H1 (cell line): ENCODE measurements at regions not wholly inside any gene's neighbourhood (a gene's known extent, or its start where the extent isn't known, plus 50 kb on each side); places are given as distances from the start of the nearest gene placed in this dataset.

ENCODE experiments used
- CTCF ChIA-PET: fragments of 300-600 bp; sonication (Branson Sonifier 250); formaldehyde crosslinking; loops from one replicate; lab custom pipeline; 2021; ENCODE audit not compliant: partially characterized antibody; lab: Charles Lee
- POLR2A ChIA-PET: fragments of 300-600 bp; sonication (Branson Sonifier 250); formaldehyde crosslinking; loops from one replicate; lab custom pipeline; 2021; ENCODE audit warnings: inconsistent platforms; ENCODE audit not compliant: partially characterized antibody; lab: Charles Lee
- DNase-seq, 2 experiments: peaks; one replicate each; pipeline versions ENCODE4 v3.0.0 to v3.0.0-alpha.2; 2010 to 2022; ENCODE audit warnings: low spot score in 2 of 2, low read depth in 1 of 2, mixed read lengths in 1 of 2
- FAIRE-seq: peaks from 2 replicates; lab custom pipeline; 2011; peaks lifted over from hg19 to GRCh38; lab: Jason Lieb, UNC
- H2AFZ ChIP-seq: 2 replicates; pipeline ENCODE4 v1.8.1; 2012; ENCODE audit warnings: low read length, inconsistent platforms
- H2AK5ac ChIP-seq: 2 replicates; pipeline ENCODE4 v1.6.1; 2013; ENCODE audit warnings: low read depth, low read length
- H2BK120ac ChIP-seq: replicated peaks from 2 replicates; pipeline ENCODE3; 2013; ENCODE audit warnings: low read depth, low read length, inconsistent platforms
- H2BK12ac ChIP-seq: 2 replicates; pipeline ENCODE4 v1.6.1; 2013; ENCODE audit warnings: low read depth, low read length
- H2BK15ac ChIP-seq: 2 replicates; pipeline ENCODE4 v1.6.1; 2013; ENCODE audit warnings: low read length
- H2BK20ac ChIP-seq: 2 replicates; pipeline ENCODE4 v1.6.1; 2013; ENCODE audit warnings: low read length
- H2BK5ac ChIP-seq: 2 replicates; pipeline ENCODE4 v1.6.1; 2013; ENCODE audit warnings: low read depth, low read length
- H3K14ac ChIP-seq: 2 replicates; pipeline ENCODE4 v1.6.1; 2013; ENCODE audit warnings: inconsistent platforms; ENCODE audit not compliant: insufficient read length
- H3K18ac ChIP-seq: 2 replicates; pipeline ENCODE4 v1.6.1; 2013; ENCODE audit warnings: low read length; ENCODE audit errors: extremely low read depth
- H3K23ac ChIP-seq: 2 replicates; pipeline ENCODE4 v1.6.1; 2013; ENCODE audit warnings: inconsistent platforms; ENCODE audit not compliant: insufficient read length
- H3K23me2 ChIP-seq: 2 replicates; pipeline ENCODE4 v1.6.1; 2013; ENCODE audit warnings: low read depth, low read length
- H3K27ac ChIP-seq: 2 replicates; pipeline ENCODE4 v1.6.1; 2011; ENCODE audit warnings: low read depth, low read length, inconsistent platforms
- H3K27me3 ChIP-seq, 4 experiments: replicated peaks in 1 of 4; 1 replicate in 1 of 4; 2 replicates in 3 of 4; pipeline versions ENCODE4 v1.6.1 to v1.8.1; 2011 to 2013; ENCODE audit warnings: low read length in 3 of 4, mild to moderate bottlenecking in 3 of 4, inconsistent platforms in 2 of 4, mixed read lengths in 2 of 4, moderate library complexity in 1 of 4; ENCODE audit not compliant: control insufficient read depth in 3 of 4, insufficient read depth in 3 of 4; ENCODE audit errors: extremely low read depth in 1 of 4
- H3K36me3 ChIP-seq, 4 experiments: 2 replicates each; pipeline versions ENCODE4 v1.6.1 to v1.8.1; 2011 to 2013; ENCODE audit warnings: mild to moderate bottlenecking in 4 of 4, low read length in 3 of 4, moderate library complexity in 2 of 4, control low read depth in 1 of 4, inconsistent platforms in 1 of 4; ENCODE audit not compliant: insufficient read depth in 4 of 4, control insufficient read depth in 2 of 4
- H3K4ac ChIP-seq: replicated peaks from 2 replicates; pipeline ENCODE3; 2013; ENCODE audit warnings: low read length, low read depth, mixed read lengths, inconsistent platforms; ENCODE audit not compliant: insufficient read length
- H3K4me1 ChIP-seq, 4 experiments: replicated peaks in 1 of 4; 1 replicate in 1 of 4; 2 replicates in 3 of 4; pipeline versions ENCODE4 v1.6.1 to v1.8.1; 2011 to 2013; ENCODE audit warnings: low read length in 3 of 4, inconsistent platforms in 2 of 4, mixed read lengths in 1 of 4; ENCODE audit not compliant: insufficient read depth in 4 of 4, control insufficient read depth in 3 of 4
- H3K4me2 ChIP-seq, 2 experiments: 2 replicates each; pipeline versions ENCODE4 v1.6.1 to v1.8.1; 2011 to 2013; ENCODE audit warnings: low read depth in 2 of 2, low read length in 2 of 2, control low read depth in 1 of 2, inconsistent platforms in 1 of 2, mild to moderate bottlenecking in 1 of 2; ENCODE audit not compliant: insufficient read depth in 1 of 2
- H3K4me3 ChIP-seq, 4 experiments: fragments of 200-600, 300-600 bp in 1 of 4; sonication (generic), shearing (Covaris generic), sonication (Bioruptor Twin) in 1 of 4; 2 replicates each; pipeline versions ENCODE4 v1.5.1 to v1.8.1; 2011 to 2016; ENCODE audit warnings: low read length in 4 of 4, low read depth in 3 of 4, control low read depth in 2 of 4, inconsistent platforms in 2 of 4, mild to moderate bottlenecking in 2 of 4, mixed read lengths in 1 of 4, moderate library complexity in 1 of 4; ENCODE audit not compliant: insufficient read depth in 2 of 4; ENCODE audit errors: extremely low read depth in 1 of 4
- H3K56ac ChIP-seq: replicated peaks from 2 replicates; pipeline ENCODE3; 2013; ENCODE audit warnings: low read depth, mild to moderate bottlenecking, mixed read lengths, low read length, inconsistent platforms; ENCODE audit not compliant: insufficient read length
- H3K79me1 ChIP-seq: 2 replicates; pipeline ENCODE4 v1.6.1; 2013; ENCODE audit warnings: low read depth, low read length, control low read depth
- H3K79me2 ChIP-seq, 2 experiments: 2 replicates each; pipeline versions ENCODE4 v1.6.1 to v1.8.1; 2012 to 2013; ENCODE audit warnings: low read length in 2 of 2, mild to moderate bottlenecking in 2 of 2, inconsistent platforms in 1 of 2; ENCODE audit not compliant: insufficient read depth in 2 of 2, control insufficient read depth in 1 of 2
- H3K9ac ChIP-seq, 4 experiments: replicated peaks in 1 of 4; 1 replicate in 1 of 4; 2 replicates in 3 of 4; pipeline versions ENCODE4 v1.6.1 to v1.8.1; 2011 to 2013; ENCODE audit warnings: low read depth in 3 of 4, low read length in 3 of 4, control low read depth in 2 of 4, mild to moderate bottlenecking in 2 of 4, moderate library complexity in 2 of 4, inconsistent platforms in 1 of 4; ENCODE audit errors: extremely low read depth in 1 of 4
- H3K9me3 ChIP-seq, 2 experiments: 2 replicates each; pipeline versions ENCODE4 v1.6.1 to v1.8.1; 2012 to 2013; ENCODE audit warnings: mild to moderate bottlenecking in 2 of 2, moderate library complexity in 2 of 2, control low read depth in 1 of 2, inconsistent platforms in 1 of 2, low read depth in 1 of 2, low read length in 1 of 2, mixed read lengths in 1 of 2; ENCODE audit not compliant: insufficient read depth in 2 of 2
- H4K20me1 ChIP-seq, 2 experiments: replicated peaks in 1 of 2; 2 replicates each; pipeline versions ENCODE3 to v1.8.1; 2011 to 2013; ENCODE audit warnings: inconsistent platforms in 2 of 2, low read length in 2 of 2, mild to moderate bottlenecking in 1 of 2; ENCODE audit not compliant: insufficient read depth in 2 of 2, control insufficient read depth in 1 of 2
- H4K5ac ChIP-seq: 2 replicates; pipeline ENCODE4 v1.6.1; 2013; ENCODE audit warnings: low read length, low read depth, mixed read lengths, inconsistent platforms; ENCODE audit not compliant: insufficient read length
- H4K8ac ChIP-seq: 2 replicates; pipeline ENCODE4 v1.8.0; 2013; ENCODE audit warnings: mild to moderate bottlenecking, moderate library complexity, low read length, inconsistent platforms; ENCODE audit not compliant: insufficient read depth; ENCODE audit errors: extremely low read depth
- H4K91ac ChIP-seq: replicated peaks from 2 replicates; pipeline ENCODE3; 2013; ENCODE audit warnings: low read length, mixed read lengths, inconsistent platforms; ENCODE audit not compliant: insufficient read length
- BACH1 ChIP-seq: IDR thresholded peaks from 2 replicates; pipeline ENCODE4 v1.6.1; 2012; ENCODE audit warnings: low read length, improper control_type of control experiment
- CBX5 ChIP-seq: fragments of 300-800, 300-1000 bp; sonication (generic); IDR thresholded peaks from 2 replicates; pipeline ENCODE4 v1.7.1; 2016; ENCODE audit warnings: antibody characterized with exemption, low read length, low read depth
- CHD2 ChIP-seq: IDR thresholded peaks from 2 replicates; pipeline ENCODE4 v1.6.1; 2012; ENCODE audit warnings: low read length, improper control_type of control experiment
- EZH2 ChIP-seq: fragments of 200-600 bp; sonication (generic); IDR thresholded peaks from 2 replicates; pipeline ENCODE4 v1.7.1; 2012; ENCODE audit warnings: low read depth, mild to moderate bottlenecking, moderate library complexity, low read length, inconsistent platforms; ENCODE audit not compliant: severe bottlenecking
- NRF1 ChIP-seq: IDR thresholded peaks from 2 replicates; pipeline ENCODE4 v1.6.1; 2011; ENCODE audit warnings: mild to moderate bottlenecking, low read depth, low read length, improper control_type of control experiment
- RBBP5 ChIP-seq: IDR thresholded peaks from 2 replicates; pipeline ENCODE4 v1.7.1; 2012; ENCODE audit warnings: low read depth, mild to moderate bottlenecking, inconsistent platforms, low read length, moderate library complexity, borderline replicate concordance
- RNF2 ChIP-seq: fragments of 200-900, 300-1000 bp; sonication (generic); IDR thresholded peaks from 2 replicates; pipeline ENCODE4 v1.7.1; 2016; ENCODE audit warnings: borderline replicate concordance, low read depth, mild to moderate bottlenecking, antibody characterized with exemption, low read length; ENCODE audit not compliant: poor library complexity, severe bottlenecking; ENCODE audit errors: missing control alignments
- TAF1 ChIP-seq: IDR thresholded peaks from 2 replicates; pipeline ENCODE4 v1.6.1; 2011; ENCODE audit warnings: mild to moderate bottlenecking, low read depth, low read length
- TCF12 ChIP-seq: IDR thresholded peaks from 2 replicates; pipeline ENCODE4 v1.6.1; 2011; ENCODE audit warnings: low read depth, mild to moderate bottlenecking, low read length
- YY1 ChIP-seq: IDR thresholded peaks from 2 replicates; pipeline ENCODE4 v1.6.1; 2011; ENCODE audit warnings: low read depth, mild to moderate bottlenecking, low read length
- whole genome bisulfite sequencing, 2 experiments: shearing (Covaris generic) in 1 of 2; methylation state at CpG; one replicate each; pipeline versions ENCODE4 v1.1.6 to v1.1.7; 2013 to 2015; ENCODE audit warnings: low lambda C conversion rate in 2 of 2, mixed read lengths in 2 of 2, inconsistent platforms in 1 of 2, low coverage in 1 of 2, missing lambda C conversion rate in 1 of 2; ENCODE audit not compliant: insufficient replicate concordance in 2 of 2, insufficient coverage in 1 of 2, insufficient read length in 1 of 2; ENCODE audit errors: extremely low coverage in 1 of 2, missing lambda C conversion rate in 1 of 2; 5-methylcytosine and 5-hydroxymethylcytosine counted together
- TF ChIP-seq, protein P1 (sequence below): IDR thresholded peaks from 2 replicates; pipeline ENCODE4 v1.6.1; 2011; ENCODE audit warnings: low read depth, mild to moderate bottlenecking, low read length; ENCODE audit not compliant: insufficient read depth

DNA sequence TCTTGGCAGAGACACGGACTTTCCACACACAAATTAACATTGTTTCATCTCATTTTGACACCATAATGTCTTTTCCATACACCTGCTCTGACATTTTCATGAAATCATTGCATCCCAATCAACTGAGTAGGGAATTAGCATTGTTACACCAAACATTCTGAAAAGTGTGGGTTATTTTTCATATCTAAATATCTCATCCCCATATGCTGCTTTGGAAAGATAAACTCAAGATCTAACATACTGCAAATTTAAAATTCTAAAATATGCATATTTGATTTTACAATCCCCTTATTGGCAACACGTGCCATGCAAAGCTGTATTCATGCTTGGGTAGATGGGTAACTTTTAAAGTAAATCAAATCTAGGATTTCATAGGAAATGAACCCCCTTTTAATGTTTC is 242.9 kb downstream of the ZNF516 start:
- no peak for FAIRE-seq
- 89% methylated on average over 2 of the region's 2 CpGs; no CpG with 5 or more reads in 1 of the 2 experiments for WGBS, 2 experiments

More for the DNA sequence above, 242.9 kb downstream of the ZNF516 start:
- Histone ChIP-seq H4K20me1 (no peaks in the 10 kb centered on the region), H4K8ac (no peak overlapping the region), H2BK120ac (no peak overlapping the region), H2BK15ac (no peak overlapping the region), H3K23ac (no peak overlapping the region), H3K56ac (no peak overlapping the region), H2BK5ac (no peak overlapping the region), H3K9ac (no peak overlapping the region), H2BK20ac (no peak overlapping the region), H3K4me1 (no peaks in the 10 kb centered on the region), H3K79me1 (no peaks in the 10 kb centered on the region), H2AFZ (no peak overlapping the region), H3K27me3 (no peaks in the 10 kb centered on the region), H3K36me3 (no peaks in the 10 kb centered on the region), H3K18ac (no peak overlapping the region), H4K91ac (no peak overlapping the region), H3K9me3 (no peaks in the 10 kb centered on the region), H3K4me2 (no peak overlapping the region), H3K14ac (no peak overlapping the region), H2AK5ac (no peak overlapping the region), H3K23me2 (no peaks in the 10 kb centered on the region; the same call in 1 of the 2 replicates), H2BK12ac (no peak overlapping the region), H3K4ac (no peak overlapping the region), H3K79me2 (no peaks in the 10 kb centered on the region), H3K4me3 (no peak overlapping the region), H4K5ac (no peak overlapping the region), H3K27ac (no peak overlapping the region)
- no peak for DNase-seq
- ChIA-PET POLR2A (no interaction called here), CTCF (interaction anchor here (0.7 to 1.8 kb wide), 15 partner anchors 8 to 414 kb away, joined by 3 to 16 read pairs (median 3); no protein-coding TSS in a partner anchor)
- TF ChIP-seq BACH1 (no peak), YY1 (no peak), CHD2 (no peak), CBX5 (no peak), NRF1 (no peak), RBBP5 (no peak), TCF12 (no peak), TAF1 (no peak), RNF2 (no peak), EZH2 (no peak)
- TF ChIP-seq, protein P1, sequence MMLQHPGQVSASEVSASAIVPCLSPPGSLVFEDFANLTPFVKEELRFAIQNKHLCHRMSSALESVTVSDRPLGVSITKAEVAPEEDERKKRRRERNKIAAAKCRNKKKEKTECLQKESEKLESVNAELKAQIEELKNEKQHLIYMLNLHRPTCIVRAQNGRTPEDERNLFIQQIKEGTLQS: no peak
